ENCODE measurements at regions not wholly inside any gene's neighbourhood (a gene's known extent, or its start where the extent isn't known, plus 50 kb on each side); places are given as distances from the start of the nearest gene placed in this dataset.

GRCh38 chr6:170048615-170049256 lies 242.1 kb downstream of the DLL1 start:
- in situ Hi-C loops (cut with MboI; ENCODE audit: low sequenced_read_pairs, unreplicated experiment): no loop called here
- no peak for DNase-seq (ENCODE audit: low spot score)
- no peak for TF ChIP-seq CTCF (IDR thresholded peaks at IDR 0.05; ENCODE audit: borderline replicate concordance, control extremely low read depth, extremely low read depth, insufficient read depth, missing control alignments)

GRCh38 chr6:170047823-170048222 lies 243.1 kb downstream of the DLL1 start:
- no peak for DNase-seq (ENCODE audit: low spot score)
- no peak for TF ChIP-seq CTCF (IDR thresholded peaks at IDR 0.05; ENCODE audit: borderline replicate concordance, control extremely low read depth, extremely low read depth, insufficient read depth, missing control alignments)
- in situ Hi-C loops (cut with MboI; ENCODE audit: low sequenced_read_pairs, unreplicated experiment): no loop called here

GRCh38 chr6:170046791-170047626 lies 243.9 kb downstream of the DLL1 start:
- TF ChIP-seq CTCF (IDR thresholded peaks at IDR 0.05; ENCODE audit: borderline replicate concordance, control extremely low read depth, extremely low read depth, insufficient read depth, missing control alignments): no peak
- in situ Hi-C loops (cut with MboI; ENCODE audit: low sequenced_read_pairs, unreplicated experiment): no loop called here

GRCh38 chr6:170045981-170046667 lies 244.8 kb downstream of the DLL1 start:
- no peak for DNase-seq (ENCODE audit: low spot score)
- TF ChIP-seq CTCF (IDR thresholded peaks at IDR 0.05; ENCODE audit: borderline replicate concordance, control extremely low read depth, extremely low read depth, insufficient read depth, missing control alignments): no peak
- in situ Hi-C loops (cut with MboI; ENCODE audit: low sequenced_read_pairs, unreplicated experiment): no loop called here

More at GRCh38 chr6:170046791-170047626, 243.9 kb downstream of the DLL1 start:
- no peak for DNase-seq (ENCODE audit: low spot score)

GRCh38 chr6:170045563-170045960 lies 245.3 kb downstream of the DLL1 start:
- in situ Hi-C loops (cut with MboI; ENCODE audit: low sequenced_read_pairs, unreplicated experiment): no loop called here
- DNase-seq (ENCODE audit: low spot score): no peak
- TF ChIP-seq CTCF (IDR thresholded peaks at IDR 0.05; ENCODE audit: borderline replicate concordance, control extremely low read depth, extremely low read depth, insufficient read depth, missing control alignments): no peak

GRCh38 chr6:170044836-170045562 lies 245.9 kb downstream of the DLL1 start:
- in situ Hi-C loops (cut with MboI; ENCODE audit: low sequenced_read_pairs, unreplicated experiment): no loop called here
- no peak for TF ChIP-seq CTCF (IDR thresholded peaks at IDR 0.05; ENCODE audit: borderline replicate concordance, control extremely low read depth, extremely low read depth, insufficient read depth, missing control alignments)

More at GRCh38 chr6:170044836-170045562, 245.9 kb downstream of the DLL1 start:
- DNase-seq (ENCODE audit: low spot score): no peak
